ENCODE measurements at regions not wholly inside any gene's neighbourhood (a gene's known extent, or its start where the extent isn't known, plus 50 kb on each side); places are given as distances from the start of the nearest gene placed in this dataset.

GRCh38 chr5:91280362-91281269 lies 102.5 kb downstream of the ARRDC3 start:
- Histone ChIP-seq H3K27me3 (no peaks in the 10 kb centered on the region), H3K4me3 (peak overlapping the region; percentile 27 to 61 (median 48)), H3K27ac (peak overlapping the region; percentile 88 to 94 (median 90)), H3K4me1 (peaks cover 7 to 13% (median 12%) of the 10 kb centered on the region in 4 donors), H3K36me3 (no peaks in the 10 kb centered on the region), H3K9me3 (no peaks in the 10 kb centered on the region)
- peak; percentile 97 to 98 for ATAC-seq (ENCODE audit: low FRiP score in 2 of 2)
- TF ChIP-seq CTCF (IDR thresholded peaks at IDR 0.05) (peak in 1 of 6 experiments; percentile 37), POLR2A (IDR thresholded peaks at IDR 0.05) (peak in 3 of 4 donors; percentile 32 to 87 (median 78)), EP300 (IDR thresholded peaks at IDR 0.05) (peak; percentile 41 to 90 (median 72)), POLR2AphosphoS5 (IDR thresholded peaks at IDR 0.05) (peak; percentile 90 to 92)
- 1 to 2% methylated on average over 29 to 34 of the region's 50 CpGs for WGBS, 2 donors
- DNase-seq = peak; percentile 95 to 96

- ATAC-seq (ENCODE audit: low FRiP score in 2 of 2) = no peak
- no peaks in the 10 kb centered on the region for H3K27me3 ChIP-seq
- peaks cover 5 to 13% (median 9%) of the 10 kb centered on the region in 4 donors for H3K4me1 ChIP-seq
- no peaks in the 10 kb centered on the region for H3K9me3 ChIP-seq
- no peak for DNase-seq
- H3K27ac ChIP-seq = no peak overlapping the region
- 58 to 71% methylated on average over 3 of the region's 3 CpGs for WGBS, 2 donors
- H3K4me3 ChIP-seq = no peak overlapping the region
- H3K36me3 ChIP-seq = no peaks in the 10 kb centered on the region
- TF ChIP-seq POLR2A (IDR thresholded peaks at IDR 0.05) (no peak), EP300 (IDR thresholded peaks at IDR 0.05) (no peak), CTCF (IDR thresholded peaks at IDR 0.05) (no peak), POLR2AphosphoS5 (IDR thresholded peaks at IDR 0.05) (no peak)
Observed at GRCh38 chr5:91277840-91278239, 105.3 kb downstream of the ARRDC3 start.

GRCh38 chr5:91277093-91277626 lies 106.0 kb downstream of the ARRDC3 start:
- Histone ChIP-seq H3K4me3 (no peak overlapping the region), H3K27ac (no peak overlapping the region), H3K9me3 (no peaks in the 10 kb centered on the region), H3K36me3 (no peaks in the 10 kb centered on the region), H3K27me3 (no peaks in the 10 kb centered on the region), H3K4me1 (peaks cover 5 to 13% (median 9%) of the 10 kb centered on the region in 4 donors)
- DNase-seq = no peak
- WGBS, 2 donors = 70 to 77% methylated on average over 5 of the region's 5 CpGs
- ATAC-seq (ENCODE audit: low FRiP score in 2 of 2) = no peak
- TF ChIP-seq POLR2AphosphoS5 (IDR thresholded peaks at IDR 0.05) (no peak), POLR2A (IDR thresholded peaks at IDR 0.05) (no peak), CTCF (IDR thresholded peaks at IDR 0.05) (no peak), EP300 (IDR thresholded peaks at IDR 0.05) (no peak)

GRCh38 chr5:91272858-91273257 lies 110.3 kb downstream of the ARRDC3 start:
- H3K36me3 ChIP-seq = no peaks in the 10 kb centered on the region
- no peaks in the 10 kb centered on the region for H3K9me3 ChIP-seq
- DNase-seq = no peak
- WGBS, 2 donors = 58 to 73% methylated on average over 2 of the region's 2 CpGs
- no peak for ATAC-seq (ENCODE audit: low FRiP score in 2 of 2)
- no peaks in the 10 kb centered on the region for H3K27me3 ChIP-seq
- TF ChIP-seq CTCF (IDR thresholded peaks at IDR 0.05) = no peak
- no peak overlapping the region for H3K4me3 ChIP-seq
- H3K4me1 ChIP-seq = peaks cover 0 to 5% (median 0%) of the 10 kb centered on the region in 4 donors
- no peak overlapping the region for H3K27ac ChIP-seq

Measured in upper lobe of left lung (tissue), 6 donors.